PC-3 (cell line): ENCODE measurements at regions not wholly inside any gene's neighbourhood (a gene's known extent, or its start where the extent isn't known, plus 50 kb on each side); places are given as distances from the start of the nearest gene placed in this dataset.

Experiments used
- ATAC-seq: fragments of 200-7000 bp; cut with Tn5 transposase; 2 replicates; pipeline ENCODE4 v1.9.1; 2020; ENCODE audit warnings: mild to moderate bottlenecking, moderate library complexity
- BruUV-seq: library from RNA; stranded (reverse); fragments of 400-500 nt; replicated peaks from 2 replicates; lab custom pipeline; 2021; lab: Mats Ljungman, UMichigan
- CTCF ChIA-PET: fragments of 300-600 bp; sonication (Branson Sonifier 250); formaldehyde crosslinking; loops from one replicate; lab custom pipeline; 2022; ENCODE audit warnings: antibody characterized with exemption; lab: Charles Lee
- POLR2A ChIA-PET: fragments of 300-600 bp; sonication (Branson Sonifier 250); formaldehyde crosslinking; loops from one replicate; lab custom pipeline; 2022; ENCODE audit warnings: antibody characterized with exemption; ENCODE audit not compliant: unreplicated experiment; lab: Charles Lee
- DNase-seq: peaks from one replicate; pipeline ENCODE4 v3.0.0-alpha.2; 2015
- H2AFZ ChIP-seq: fragments of 300-600 bp; sonication (generic); 2 replicates; pipeline ENCODE4 v1.6.0; 2016; ENCODE audit warnings: antibody characterized with exemption, low read length
- H3F3A ChIP-seq: fragments of 300-600 bp; sonication (generic); one replicate; pipeline ENCODE4 v1.6.0; 2017; ENCODE audit warnings: antibody characterized with exemption, low read length, control low read depth, mild to moderate bottlenecking; ENCODE audit not compliant: unreplicated experiment
- H3K27ac ChIP-seq: fragments of 300-600 bp; sonication (generic); 2 replicates; pipeline ENCODE4 v1.5.1; 2016; ENCODE audit warnings: mild to moderate bottlenecking, low read length
- H3K27me3 ChIP-seq: fragments of 300-600 bp; sonication (generic); 2 replicates; pipeline ENCODE4 v1.6.1; 2016; ENCODE audit warnings: low read length, mixed read lengths
- H3K36me3 ChIP-seq: fragments of 300-600 bp; sonication (generic); 2 replicates; pipeline ENCODE4 v1.6.1; 2016; ENCODE audit warnings: low read depth, mixed run types, low read length, mixed read lengths
- H3K4me1 ChIP-seq: fragments of 300-600 bp; sonication (generic); 2 replicates; pipeline ENCODE4 v1.5.1; 2016; ENCODE audit warnings: low read length; ENCODE audit not compliant: insufficient read depth
- H3K4me2 ChIP-seq: fragments of 300-600 bp; sonication (generic); 2 replicates; pipeline ENCODE4 v1.6.0; 2016; ENCODE audit warnings: low read length
- H3K4me3 ChIP-seq: fragments of 300-600 bp; sonication (generic); 2 replicates; pipeline ENCODE4 v1.5.1; 2016; ENCODE audit warnings: mild to moderate bottlenecking, low read length, mixed read lengths
- H3K79me2 ChIP-seq: fragments of 300-600 bp; sonication (generic); 2 replicates; pipeline ENCODE4 v1.6.1; 2017; ENCODE audit warnings: low read length, mixed read lengths
- H3K9ac ChIP-seq: fragments of 300-600 bp; sonication (generic); 2 replicates; pipeline ENCODE4 v1.6.0; 2016; ENCODE audit warnings: mild to moderate bottlenecking, low read length
- H3K9me2 ChIP-seq: fragments of 300-600 bp; sonication (generic); replicated peaks from 2 replicates; pipeline ENCODE4 v1.6.1; 2016; ENCODE audit warnings: mixed run types, low read length, mixed read lengths
- H3K9me3 ChIP-seq: fragments of 300-600 bp; sonication (generic); 2 replicates; pipeline ENCODE4 v1.6.1; 2016; ENCODE audit warnings: low read length, mixed read lengths
- H4K20me1 ChIP-seq: fragments of 300-600 bp; sonication (generic); 2 replicates; pipeline ENCODE4 v1.6.1; 2016; ENCODE audit warnings: low read length, mixed read lengths
- CTCF ChIP-seq: fragments of 300-600 bp; sonication (generic); conservative IDR thresholded peaks from 2 replicates; pipeline ENCODE4 v1.5.1; 2017; ENCODE audit warnings: antibody characterized with exemption, low read depth, mild to moderate bottlenecking, low read length
- EZH2 ChIP-seq: fragments of 300-600 bp; sonication (generic); IDR thresholded peaks from one replicate; pipeline ENCODE4 v1.6.1; 2017; ENCODE audit warnings: antibody characterized with exemption, mild to moderate bottlenecking, low read length; ENCODE audit not compliant: unreplicated experiment
- EZH2phosphoT487 ChIP-seq: fragments of 300-600 bp; sonication (generic); IDR thresholded peaks from 2 replicates; pipeline ENCODE4 v1.6.1; 2018; ENCODE audit warnings: mild to moderate bottlenecking, antibody characterized with exemption, low read length, borderline replicate concordance
- intact Hi-C: fragments of 100-400 bp; cut with micrococcal nuclease; formaldehyde crosslinking; loops from 2 replicates; pipeline ENCODE4 v1.9.0; 2023

DNA sequence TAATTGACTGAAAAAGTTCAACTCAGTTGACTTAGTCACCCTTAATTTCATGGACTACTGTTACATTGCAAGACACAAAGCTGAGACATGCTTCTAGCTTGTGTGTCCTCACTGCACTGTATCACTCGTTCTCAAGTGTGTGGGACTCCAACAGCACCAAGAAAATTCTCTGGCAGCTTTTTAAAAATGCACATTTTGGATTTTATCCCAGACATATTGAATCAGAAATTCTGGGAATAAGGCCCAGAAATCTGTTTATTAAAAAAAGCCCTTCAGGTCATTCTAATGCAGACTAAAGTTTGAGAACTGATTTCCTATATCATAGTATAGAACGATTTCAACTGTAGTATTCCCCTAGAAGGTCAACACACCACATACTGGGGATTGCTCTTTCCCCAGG, 1485.3 kb downstream of the PCDH9 start:
- BruUV-seq: no TSS peak
- ATAC-seq (peak; percentile 45), DNase-seq (no peak)
- Histone ChIP-seq H3K27ac (no peak overlapping the region), H3K4me1 (no peaks in the 10 kb centered on the region), H2AFZ (no peak overlapping the region), H3K9me3 (no peaks in the 10 kb centered on the region), H3K27me3 (no peaks in the 10 kb centered on the region), H3K9me2 (no peaks in the 10 kb centered on the region), H3K4me3 (no peak overlapping the region), H3F3A (no peaks in the 10 kb centered on the region), H3K36me3 (no peaks in the 10 kb centered on the region), H4K20me1 (no peaks in the 10 kb centered on the region), H3K9ac (no peak overlapping the region), H3K79me2 (no peaks in the 10 kb centered on the region), H3K4me2 (no peak overlapping the region)
- no peak for TF ChIP-seq EZH2
- TF ChIP-seq CTCF: no peak
- TF ChIP-seq EZH2phosphoT487: no peak
- ChIA-PET CTCF (no interaction called here), POLR2A (no interaction called here)
- intact Hi-C loops: no loop called here

GRCh38 chr13:65733110-65733509, 1497.0 kb downstream of the PCDH9 start:
- no peak overlapping the region for H3K27ac ChIP-seq

More at GRCh38 chr13:65733110-65733509, 1497.0 kb downstream of the PCDH9 start:
- H3K36me3 ChIP-seq: no peaks in the 10 kb centered on the region
- CTCF ChIA-PET: no interaction called here
- H3K9me2 ChIP-seq: no peaks in the 10 kb centered on the region
- no peak overlapping the region for H3K4me2 ChIP-seq
- no peak overlapping the region for H2AFZ ChIP-seq
- no peaks in the 10 kb centered on the region for H3K27me3 ChIP-seq
- no peak overlapping the region for H3K4me3 ChIP-seq
- no peak for DNase-seq
- BruUV-seq: no TSS peak
- intact Hi-C loops: no loop called here
- no peaks in the 10 kb centered on the region for H3K79me2 ChIP-seq
- POLR2A ChIA-PET: no interaction called here
- no peak overlapping the region for H3K9ac ChIP-seq
- H4K20me1 ChIP-seq: no peaks in the 10 kb centered on the region
- ATAC-seq: no peak
- TF ChIP-seq EZH2phosphoT487 (no peak), CTCF (no peak), EZH2 (no peak)
- no peaks in the 10 kb centered on the region for H3F3A ChIP-seq
- H3K9me3 ChIP-seq: no peaks in the 10 kb centered on the region
- H3K4me1 ChIP-seq: no peaks in the 10 kb centered on the region
